WERI-Rb-1 (cell line): ENCODE measurements at regions not wholly inside any gene's neighbourhood (a gene's known extent, or its start where the extent isn't known, plus 50 kb on each side); places are given as distances from the start of the nearest gene placed in this dataset.

Source experiments
- DNase-seq: peaks from one replicate; pipeline ENCODE4 v3.0.0-alpha.2; 2020
- H3K27ac ChIP-seq: fragments of 250-450 bp; sonication (Bioruptor Pico); 2 replicates; pipeline ENCODE4 v1.5.1; 2020; ENCODE audit warnings: mild to moderate bottlenecking, moderate library complexity
- H3K27me3 ChIP-seq: fragments of 250-450 bp; sonication (Bioruptor Pico); 2 replicates; pipeline ENCODE4 v1.5.1; 2021; ENCODE audit warnings: mild to moderate bottlenecking, low read depth, moderate library complexity; ENCODE audit not compliant: insufficient read depth, severe bottlenecking
- H3K36me3 ChIP-seq: fragments of 250-450 bp; sonication (Bioruptor Pico); 2 replicates; pipeline ENCODE4 v1.5.1; 2020; ENCODE audit warnings: mild to moderate bottlenecking, moderate library complexity
- H3K4me3 ChIP-seq: 2 replicates; pipeline ENCODE4 v1.5.1; 2011; ENCODE audit warnings: low read depth, mild to moderate bottlenecking, control low read depth, low read length
- H3K9me3 ChIP-seq: fragments of 250-450 bp; sonication (Bioruptor Pico); 2 replicates; pipeline ENCODE4 v1.5.1; 2021; ENCODE audit warnings: mild to moderate bottlenecking, moderate library complexity; ENCODE audit not compliant: severe bottlenecking
- CTCF ChIP-seq: IDR thresholded peaks from 2 replicates; pipeline ENCODE4 v1.5.1; 2011; ENCODE audit warnings: low read depth, mild to moderate bottlenecking, control low read depth, inconsistent platforms, low read length

- H3K27ac ChIP-seq: no peak overlapping the region
- H3K9me3 ChIP-seq: no peaks in the 10 kb centered on the region
- DNase-seq: no peak
- H3K36me3 ChIP-seq: no peaks in the 10 kb centered on the region
- TF ChIP-seq CTCF: no peak
- H3K4me3 ChIP-seq: no peak overlapping the region
- no peaks in the 10 kb centered on the region for H3K27me3 ChIP-seq
These were observed 1440.8 kb upstream of the ACO1 start for GRCh38 chr9:30943446-30944224.

DNA sequence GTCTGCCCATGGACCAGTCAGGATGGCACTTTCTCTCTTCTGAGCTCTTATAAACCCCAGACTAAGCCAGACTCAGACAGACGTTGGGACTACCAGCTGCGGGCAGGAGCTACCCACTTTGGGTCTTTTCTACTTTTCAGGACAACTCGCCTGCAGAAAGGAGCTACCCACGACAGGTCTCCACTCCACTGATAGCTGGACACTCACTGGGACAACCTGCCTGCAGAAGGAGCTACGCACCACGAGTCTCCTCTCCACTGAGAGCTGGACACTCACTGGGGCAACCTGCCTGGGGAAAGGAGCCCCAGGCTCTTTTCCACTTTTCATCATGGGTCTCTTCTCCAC is 1440.2 kb upstream of the ACO1 start:
- DNase-seq: no peak
- Histone ChIP-seq H3K4me3 (no peak overlapping the region), H3K27me3 (no peaks in the 10 kb centered on the region), H3K9me3 (no peaks in the 10 kb centered on the region), H3K36me3 (no peaks in the 10 kb centered on the region), H3K27ac (no peak overlapping the region)
- no peak for TF ChIP-seq CTCF

DNA sequence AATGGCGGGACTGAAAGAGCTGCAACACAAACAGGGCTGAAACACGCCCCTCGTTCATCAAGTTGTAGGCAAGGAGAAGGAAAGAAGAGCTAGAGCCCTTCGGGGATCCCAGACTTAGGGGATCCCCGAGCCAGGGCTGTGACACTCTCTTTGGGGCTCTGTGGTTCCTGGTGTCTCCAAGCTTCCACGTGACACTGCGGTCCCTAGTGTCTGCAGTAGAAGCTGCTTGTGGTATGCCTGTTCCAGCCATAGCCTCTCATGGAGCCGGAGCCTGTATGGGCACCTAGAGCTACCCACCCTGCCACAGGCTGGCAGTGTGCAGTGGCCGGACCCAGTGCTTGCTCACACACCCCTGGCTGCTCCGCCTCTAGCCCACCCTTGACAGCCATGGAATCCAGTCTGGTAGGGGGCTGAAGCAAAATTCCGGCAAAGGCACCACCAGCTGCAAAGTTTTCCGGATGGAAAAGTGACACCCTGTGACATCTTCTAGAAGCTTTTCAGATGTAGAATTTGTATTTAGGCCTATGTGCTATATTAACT is 1439.6 kb upstream of the ACO1 start:
- H3K27ac ChIP-seq: no peak overlapping the region

DNA sequence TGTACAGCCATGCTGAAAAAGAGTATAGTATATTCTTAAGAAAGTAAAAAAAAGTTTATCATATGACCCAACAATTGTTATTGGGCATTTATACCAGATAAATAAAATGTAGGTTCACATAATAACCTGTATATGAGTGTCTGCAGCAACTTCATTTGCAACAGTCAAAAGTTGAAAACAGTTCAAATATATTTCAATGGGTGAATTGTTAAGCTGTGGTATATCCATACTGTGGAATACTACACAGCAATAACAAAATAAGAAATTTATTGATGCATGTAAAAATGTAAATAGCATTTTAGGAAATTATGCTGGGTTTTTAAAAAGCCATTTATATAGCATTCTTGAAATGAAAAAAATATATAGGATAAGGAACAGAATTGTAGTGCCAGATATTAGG is 1420.1 kb upstream of the ACO1 start:
- Histone ChIP-seq H3K36me3 (no peaks in the 10 kb centered on the region), H3K9me3 (peaks cover 4% of the 10 kb centered on the region), H3K4me3 (no peak overlapping the region), H3K27ac (no peak overlapping the region), H3K27me3 (no peaks in the 10 kb centered on the region)
- DNase-seq: no peak
- TF ChIP-seq CTCF: no peak

More for the DNA sequence above, 1439.6 kb upstream of the ACO1 start:
- Histone ChIP-seq H3K36me3 (no peaks in the 10 kb centered on the region), H3K27me3 (no peaks in the 10 kb centered on the region), H3K4me3 (no peak overlapping the region), H3K9me3 (no peaks in the 10 kb centered on the region)
- no peak for DNase-seq
- no peak for TF ChIP-seq CTCF

- no peak for TF ChIP-seq CTCF
- Histone ChIP-seq H3K27ac (no peak overlapping the region), H3K4me3 (no peak overlapping the region), H3K9me3 (peaks cover 4% of the 10 kb centered on the region), H3K36me3 (no peaks in the 10 kb centered on the region), H3K27me3 (no peaks in the 10 kb centered on the region)
- DNase-seq: no peak
These were observed 1417.0 kb upstream of the ACO1 start for GRCh38 chr9:30967476-30967875.

DNA sequence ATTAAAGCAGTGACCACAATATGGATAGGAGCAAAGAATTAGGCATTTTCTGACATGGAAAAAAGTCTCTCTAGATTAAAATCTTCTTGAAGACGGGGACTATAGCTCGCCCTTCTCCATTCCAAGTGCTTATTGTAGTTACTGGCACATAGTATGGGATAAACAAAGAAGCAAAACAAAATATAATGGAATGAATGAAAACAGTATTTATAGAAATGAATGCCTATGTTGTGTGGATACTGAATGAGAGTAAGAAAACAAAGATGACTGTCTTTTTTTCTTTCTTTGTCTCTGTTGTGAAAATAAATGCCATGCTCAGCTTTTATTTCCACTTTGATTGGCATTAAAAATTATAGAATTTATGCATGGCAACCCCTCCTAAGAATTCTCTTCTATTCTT is 1414.3 kb upstream of the ACO1 start:
- no peak for TF ChIP-seq CTCF
- DNase-seq: no peak
- Histone ChIP-seq H3K4me3 (no peak overlapping the region), H3K27me3 (no peaks in the 10 kb centered on the region), H3K36me3 (no peaks in the 10 kb centered on the region), H3K27ac (no peak overlapping the region), H3K9me3 (no peaks in the 10 kb centered on the region)
